Activated T-cell treated with anti-CD3 and anti-CD28 coated beads, Interleukin-2, amount 50 U/mL, for 72 hours (primary cell): ENCODE measurements at regions not wholly inside any gene's neighbourhood (a gene's known extent, or its start where the extent isn't known, plus 50 kb on each side); places are given as distances from the start of the nearest gene placed in this dataset.
"Not testable (repeated sequence)": the region's sequence is repeated elsewhere in the genome, so short reads cannot be mapped to it uniquely, and the experiment has no call there.

Experiments used
- ATAC-seq, 2 donors: fragments of 150-1000 bp; cut with Tn5 transposase; replicated peaks in 1 of 2; 2 replicates each; pipeline ENCODE4 v1.10.0; 2021; ENCODE audit warnings: moderate library complexity in 2 of 2, mild to moderate bottlenecking in 1 of 2
- DNase-seq, 2 donors: peaks; one replicate each; pipeline ENCODE4 v3.0.0; 2021 to 2022; ENCODE audit warnings: mixed read lengths in 1 of 2
- H3K27ac Mint-ChIP-seq: one replicate; pipeline ENCODE4 v1.8.0; 2022; ENCODE audit warnings: mild to moderate bottlenecking, moderate library complexity, mixed read lengths
- H3K27me3 Mint-ChIP-seq: one replicate; pipeline ENCODE4 v1.8.0; 2022; ENCODE audit warnings: low read depth, mixed read lengths
- H3K36me3 Mint-ChIP-seq, 2 donors: one replicate each; pipeline ENCODE4 v1.8.0; 2022; ENCODE audit warnings: mixed read lengths in 2 of 2, mild to moderate bottlenecking in 1 of 2; ENCODE audit not compliant: insufficient read depth in 2 of 2
- H3K4me1 Mint-ChIP-seq: one replicate; pipeline ENCODE4 v1.8.0; 2022; ENCODE audit warnings: low read depth, mixed read lengths
- H3K4me3 Mint-ChIP-seq, 2 donors: one replicate each; pipeline ENCODE4 v1.8.0; 2022; ENCODE audit warnings: mild to moderate bottlenecking in 2 of 2, mixed read lengths in 2 of 2, moderate library complexity in 2 of 2
- H3K9me3 Mint-ChIP-seq, 2 donors: one replicate each; pipeline ENCODE4 v1.8.0; 2022; ENCODE audit warnings: mixed read lengths in 2 of 2

- Mint-ChIP-seq H3K4me3 (no peak overlapping the region), H3K36me3 (no peaks in the 10 kb centered on the region), H3K27me3 (no peaks in the 10 kb centered on the region), H3K27ac (no peak overlapping the region), H3K9me3 (no peaks in the 10 kb centered on the region), H3K4me1 (no peaks in the 10 kb centered on the region)
- no peak for DNase-seq
- no peak for ATAC-seq
Measured at GRCh38 chr9:31740705-31741104, 643.7 kb upstream of the ACO1 start.

GRCh38 chr9:31744589-31744988 is 639.9 kb upstream of the ACO1 start:
- Mint-ChIP-seq H3K9me3 (no peaks in the 10 kb centered on the region), H3K36me3 (no peaks in the 10 kb centered on the region), H3K27me3 (no peaks in the 10 kb centered on the region), H3K4me3 (no peak overlapping the region), H3K27ac (no peak overlapping the region), H3K4me1 (no peaks in the 10 kb centered on the region)
- no peak for ATAC-seq
- DNase-seq: no peak

DNA sequence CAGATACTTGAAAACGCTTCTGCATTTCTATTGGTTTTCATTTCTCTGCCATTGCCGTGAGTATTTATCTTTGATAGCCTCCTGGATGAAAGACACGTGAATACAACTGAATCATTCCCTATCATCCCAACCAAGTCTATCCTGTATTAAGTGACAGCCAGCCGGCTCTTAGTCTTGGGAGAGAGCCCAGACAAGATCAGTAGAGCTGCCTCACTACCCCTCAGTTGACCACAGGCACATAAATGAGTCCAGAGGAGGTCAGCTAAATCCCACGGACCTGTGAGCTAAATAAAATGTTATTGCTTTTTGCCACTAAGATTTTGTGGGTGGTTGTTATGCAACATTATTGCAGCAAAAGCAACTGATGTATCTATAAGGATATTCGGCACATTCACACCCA is 639.0 kb upstream of the ACO1 start:
- Mint-ChIP-seq H3K27ac (no peak overlapping the region), H3K36me3 (no peaks in the 10 kb centered on the region), H3K9me3 (no peaks in the 10 kb centered on the region), H3K27me3 (no peaks in the 10 kb centered on the region), H3K4me1 (no peaks in the 10 kb centered on the region), H3K4me3 (no peak overlapping the region)
- ATAC-seq (no peak), DNase-seq (no peak)

DNA sequence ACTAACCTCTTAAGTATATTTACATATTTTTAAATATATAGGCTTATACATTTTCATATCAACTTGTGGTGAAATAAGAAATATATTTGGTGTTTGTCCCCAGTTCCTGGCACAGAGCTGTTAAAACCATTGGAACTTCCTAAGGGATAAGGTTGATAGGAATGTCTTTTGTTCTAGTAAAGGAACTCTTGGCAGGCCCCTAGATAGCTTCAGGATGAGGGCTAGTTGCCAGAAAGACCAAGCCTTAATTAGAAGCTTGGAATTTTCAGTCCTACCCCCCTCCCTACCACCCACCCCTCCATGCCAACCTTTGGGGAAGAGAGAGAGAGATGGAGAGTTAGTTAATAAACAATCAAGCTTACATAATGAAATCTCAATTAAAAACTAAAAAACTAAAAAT is 638.6 kb upstream of the ACO1 start:
- Mint-ChIP-seq H3K9me3 (no peaks in the 10 kb centered on the region), H3K4me1 (no peaks in the 10 kb centered on the region), H3K27ac (no peak overlapping the region), H3K27me3 (no peaks in the 10 kb centered on the region), H3K36me3 (no peaks in the 10 kb centered on the region), H3K4me3 (no peak overlapping the region)
- no peak for DNase-seq
- no peak for ATAC-seq

DNA sequence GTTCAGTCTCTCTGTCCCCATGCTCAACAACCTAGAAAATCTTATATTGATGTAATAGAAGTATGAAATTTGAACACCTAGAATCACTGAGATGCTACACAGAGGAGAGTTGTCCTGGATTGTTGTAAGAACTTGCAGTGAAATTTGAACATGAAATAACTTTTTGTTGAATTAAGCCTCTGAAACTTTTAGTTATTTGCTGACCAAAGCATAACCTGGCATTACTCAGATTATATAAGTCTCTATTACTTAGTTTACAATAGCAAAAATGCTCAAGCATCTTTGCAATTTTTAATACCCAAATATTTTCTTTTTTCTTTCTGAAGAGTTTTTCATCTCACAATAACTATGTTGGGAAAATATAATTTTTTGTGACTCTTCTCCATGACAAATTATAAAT is 630.7 kb upstream of the ACO1 start:
- ATAC-seq: no peak
- no peak for DNase-seq
- Mint-ChIP-seq H3K27ac (no peak overlapping the region), H3K4me3 (no peak overlapping the region), H3K27me3 (no peaks in the 10 kb centered on the region), H3K4me1 (no peaks in the 10 kb centered on the region), H3K9me3 (peaks cover 0 to 2% of the 10 kb centered on the region in 2 donors), H3K36me3 (no peaks in the 10 kb centered on the region)

DNA sequence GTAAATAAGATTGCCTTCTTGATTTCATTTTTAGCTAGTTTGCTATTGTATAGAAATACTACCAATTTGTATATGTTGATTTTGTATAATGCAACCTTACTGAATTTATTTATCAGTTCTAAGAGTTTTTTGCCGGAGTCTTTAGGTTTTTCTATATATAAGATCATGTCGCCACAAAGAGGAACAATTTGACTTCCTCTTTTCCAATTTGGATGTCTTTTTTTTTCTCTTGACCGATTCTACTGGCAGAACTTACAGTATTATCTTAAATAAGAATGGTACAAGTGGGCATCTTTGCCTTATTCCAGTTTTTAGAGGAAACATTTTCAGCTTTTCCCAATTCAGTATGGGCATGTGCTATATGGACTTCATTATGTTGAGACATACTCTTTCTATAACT is 624.7 kb upstream of the ACO1 start:
- no peaks in the 10 kb centered on the region for H3K36me3 Mint-ChIP-seq
- H3K27me3 Mint-ChIP-seq: no peaks in the 10 kb centered on the region
- no peak overlapping the region for H3K27ac Mint-ChIP-seq
- H3K9me3 Mint-ChIP-seq: no peaks in the 10 kb centered on the region
- no peaks in the 10 kb centered on the region for H3K4me1 Mint-ChIP-seq
- ATAC-seq (no peak), DNase-seq (no peak)
- no peak overlapping the region for H3K4me3 Mint-ChIP-seq

DNA sequence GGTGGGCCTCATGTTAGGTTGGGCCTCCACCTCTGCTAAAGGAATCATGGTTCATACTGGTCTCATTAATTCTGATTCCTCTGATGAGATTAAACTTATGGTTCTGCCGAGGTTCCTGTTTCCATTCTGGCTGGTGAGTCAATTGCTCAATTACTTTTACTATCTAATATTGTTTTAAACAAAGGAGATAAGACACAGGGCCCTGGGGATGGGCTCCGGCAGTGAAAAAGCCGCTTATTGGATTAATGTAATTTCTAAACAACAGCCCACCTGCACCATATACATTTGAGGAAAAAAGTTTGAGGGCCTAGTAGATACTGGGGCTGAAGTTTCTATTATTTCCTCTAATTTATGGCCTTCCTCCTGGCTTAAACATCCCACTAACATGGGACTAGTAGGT is 610.4 kb upstream of the ACO1 start:
- peaks cover 20 to 21% of the 10 kb centered on the region in 2 donors for H3K9me3 Mint-ChIP-seq
- ATAC-seq, H3K4me3 Mint-ChIP-seq, H3K4me1 Mint-ChIP-seq, H3K27ac Mint-ChIP-seq, H3K27me3 Mint-ChIP-seq, DNase-seq: not testable (repeated sequence)
- H3K36me3 Mint-ChIP-seq: peaks cover 12 to 17% of the 10 kb centered on the region in 2 donors

DNA sequence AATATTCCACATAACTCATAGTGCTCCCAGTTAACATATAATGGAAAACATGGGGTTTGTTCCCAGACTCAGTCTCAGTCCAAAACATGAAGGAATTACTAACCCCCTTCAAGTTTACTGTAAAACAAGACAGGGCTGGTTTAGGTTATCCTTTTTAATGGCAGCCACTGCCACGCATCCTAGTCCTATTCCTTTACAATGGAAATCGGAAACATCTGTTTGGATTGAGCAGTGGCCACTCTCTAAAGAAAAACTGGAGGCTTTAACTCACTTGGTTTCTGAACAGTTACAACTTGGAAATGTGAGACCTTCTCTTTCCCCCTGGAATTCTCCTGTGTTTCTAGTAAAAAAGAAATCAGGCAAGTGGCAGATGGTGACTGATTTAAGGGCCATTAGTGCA is 609.9 kb upstream of the ACO1 start:
- no peak for ATAC-seq
- no peak overlapping the region for H3K27ac Mint-ChIP-seq
- H3K4me3 Mint-ChIP-seq: no peak overlapping the region
- H3K4me1 Mint-ChIP-seq: no peaks in the 10 kb centered on the region
- peaks cover 10 to 20% of the 10 kb centered on the region in 2 donors for H3K36me3 Mint-ChIP-seq
- H3K27me3 Mint-ChIP-seq: no peaks in the 10 kb centered on the region
- DNase-seq: no peak
- H3K9me3 Mint-ChIP-seq: peaks cover 20 to 21% of the 10 kb centered on the region in 2 donors

- Mint-ChIP-seq H3K4me1 (no peaks in the 10 kb centered on the region), H3K27ac (no peak overlapping the region), H3K27me3 (no peaks in the 10 kb centered on the region), H3K4me3 (no peak overlapping the region), H3K36me3 (peaks cover 14 to 22% of the 10 kb centered on the region in 2 donors), H3K9me3 (peaks cover 23 to 25% of the 10 kb centered on the region in 2 donors)
- no peak for ATAC-seq
- DNase-seq: no peak
Measured at GRCh38 chr9:31776471-31776870, 608.0 kb upstream of the ACO1 start.

DNA sequence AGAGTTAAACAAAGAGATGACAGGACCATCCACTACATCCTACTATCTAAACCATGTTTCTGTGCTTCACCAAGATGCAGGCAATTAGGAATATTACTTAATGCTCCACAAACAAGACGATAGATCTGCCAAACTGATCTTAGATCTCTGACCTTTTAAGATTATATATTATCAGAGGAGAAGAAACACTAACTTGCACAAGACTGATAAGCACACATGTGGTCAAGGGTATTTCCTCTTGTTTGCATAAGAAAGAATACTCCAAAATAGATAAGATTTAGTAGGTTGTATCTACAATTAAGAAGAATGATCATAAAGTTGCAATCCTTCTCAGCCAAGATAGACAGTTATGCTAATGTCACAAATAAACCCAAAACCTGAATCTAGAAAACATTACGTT is 601.0 kb upstream of the ACO1 start:
- ATAC-seq (no peak), DNase-seq (no peak)
- Mint-ChIP-seq H3K36me3 (peaks cover 10 to 19% of the 10 kb centered on the region in 2 donors), H3K9me3 (peaks cover 15 to 17% of the 10 kb centered on the region in 2 donors), H3K27ac (no peak overlapping the region), H3K27me3 (no peaks in the 10 kb centered on the region), H3K4me3 (no peak overlapping the region), H3K4me1 (peaks cover 12% of the 10 kb centered on the region)

- no peak for DNase-seq
- Mint-ChIP-seq H3K4me1 (no peaks in the 10 kb centered on the region), H3K27me3 (no peaks in the 10 kb centered on the region), H3K36me3 (peaks cover 0 to 2% of the 10 kb centered on the region in 2 donors), H3K4me3 (no peak overlapping the region), H3K9me3 (peaks cover 0 to 3% of the 10 kb centered on the region in 2 donors), H3K27ac (no peak overlapping the region)
- ATAC-seq: no peak
Measured at GRCh38 chr9:31790720-31791119, 593.7 kb upstream of the ACO1 start.

DNA sequence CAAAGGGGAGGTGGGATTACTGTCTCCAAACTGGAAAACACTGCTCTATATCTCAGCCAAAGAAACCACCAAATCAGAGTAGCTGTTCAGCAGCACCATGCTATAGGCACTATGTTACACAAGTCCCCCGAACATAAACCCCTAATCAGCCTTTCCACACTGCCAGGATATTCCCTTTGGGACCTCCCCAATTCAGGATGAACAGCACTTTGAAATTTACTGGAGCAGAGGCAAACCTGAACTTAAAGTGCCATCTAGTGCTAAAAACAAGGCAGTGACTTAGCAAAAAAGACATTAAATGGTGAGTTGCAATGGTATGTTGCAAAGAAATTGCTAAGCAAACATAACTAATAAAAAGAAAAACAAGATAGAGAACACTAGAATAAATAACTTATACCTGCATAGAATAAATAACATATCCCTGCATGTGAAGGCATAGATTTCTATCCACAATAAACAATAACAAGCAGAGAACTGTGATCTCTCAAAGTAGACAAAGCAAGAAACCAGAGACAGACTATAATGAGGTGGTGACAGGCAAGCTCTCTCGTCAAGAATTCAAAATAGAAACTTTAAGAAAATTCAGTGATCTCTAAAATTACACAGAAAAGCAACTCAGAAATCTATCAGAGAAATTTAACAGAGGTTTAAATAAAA is 584.4 kb upstream of the ACO1 start:
- Mint-ChIP-seq H3K4me3 (no peak overlapping the region), H3K36me3 (no peaks in the 10 kb centered on the region), H3K4me1 (peaks cover 5% of the 10 kb centered on the region), H3K27ac (no peak overlapping the region), H3K27me3 (no peaks in the 10 kb centered on the region), H3K9me3 (no peaks in the 10 kb centered on the region)
- DNase-seq: no peak
- no peak for ATAC-seq

DNA sequence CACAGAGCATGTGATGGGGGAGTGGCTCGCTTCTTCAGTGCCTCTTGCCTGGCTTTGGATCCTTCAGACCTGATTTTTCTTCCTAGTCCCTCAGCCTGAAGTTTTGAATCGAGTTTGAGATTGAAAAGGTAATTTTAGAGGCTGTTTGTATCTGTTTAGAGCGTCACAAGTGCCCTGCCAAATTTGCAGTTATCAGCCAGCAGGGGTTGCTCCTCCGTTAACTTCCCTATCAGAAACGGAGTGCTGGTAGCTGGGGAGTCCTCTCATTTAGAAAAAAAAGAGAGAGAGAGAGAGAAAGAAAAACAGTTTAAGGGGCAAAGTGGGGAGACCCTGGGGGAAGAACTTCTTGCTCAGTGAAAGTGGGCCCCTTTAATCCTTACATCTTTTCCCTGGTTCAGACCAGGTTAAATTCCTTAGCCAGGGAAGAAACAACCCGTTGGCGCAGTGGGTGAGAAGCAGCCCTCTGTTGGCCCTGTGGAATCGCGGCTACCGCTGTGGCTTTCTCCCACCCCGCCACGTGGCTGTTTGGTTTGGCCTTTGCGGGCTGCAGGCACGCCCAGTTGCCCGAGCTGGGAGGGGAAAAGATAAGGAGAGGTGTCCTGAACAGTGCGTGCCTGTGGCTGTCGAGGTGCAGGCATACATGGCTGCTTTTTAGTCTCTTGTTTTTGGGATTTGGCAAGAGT is 576.7 kb upstream of the ACO1 start:
- H3K4me3 Mint-ChIP-seq: no peak overlapping the region
- no peak for ATAC-seq
- H3K27ac Mint-ChIP-seq: no peak overlapping the region
- no peaks in the 10 kb centered on the region for H3K9me3 Mint-ChIP-seq
- no peak for DNase-seq
- H3K36me3 Mint-ChIP-seq: no peaks in the 10 kb centered on the region
- peaks cover 22% of the 10 kb centered on the region for H3K27me3 Mint-ChIP-seq
- no peaks in the 10 kb centered on the region for H3K4me1 Mint-ChIP-seq

- Mint-ChIP-seq H3K27ac (no peak overlapping the region), H3K4me3 (no peak overlapping the region)
- DNase-seq: no peak
Measured at GRCh38 chr9:31808766-31809165, 575.7 kb upstream of the ACO1 start.

More at GRCh38 chr9:31808766-31809165, 575.7 kb upstream of the ACO1 start:
- Mint-ChIP-seq H3K9me3 (no peaks in the 10 kb centered on the region), H3K36me3 (no peaks in the 10 kb centered on the region), H3K27me3 (peaks cover 22% of the 10 kb centered on the region), H3K4me1 (no peaks in the 10 kb centered on the region)
- no peak for ATAC-seq
